Body of pancreas (tissue), 4 donors: ENCODE measurements at regions not wholly inside any gene's neighbourhood (a gene's known extent, or its start where the extent isn't known, plus 50 kb on each side); places are given as distances from the start of the nearest gene placed in this dataset.
"Not testable (repeated sequence)": the region's sequence is repeated elsewhere in the genome, so short reads cannot be mapped to it uniquely, and the experiment has no call there.

Experiments
- ATAC-seq: fragments of 150-250 bp; one replicate; pipeline ENCODE4 v1.9.1; 2016
- DNase-seq, 4 donors: peaks; one replicate each; pipeline ENCODE4 v3.0.0-alpha.2; 2019
- H3K27ac ChIP-seq, 4 donors: fragments of 200-600 bp; sonication (generic); 1 replicate in 3 of 4; 2 replicates in 1 of 4; pipeline versions ENCODE4 v1.5.1 to v1.6.1; 2016 to 2019; ENCODE audit warnings: mild to moderate bottlenecking in 1 of 4, mixed read lengths in 1 of 4, moderate library complexity in 1 of 4
- H3K27me3 ChIP-seq, 2 donors: fragments of 200-600 bp; sonication (generic); one replicate each; pipeline ENCODE4 v1.6.0; 2016; ENCODE audit warnings: mild to moderate bottlenecking in 1 of 2
- H3K36me3 ChIP-seq, 2 donors: fragments of 200-600 bp; sonication (generic); replicated peaks in 1 of 2; 2 replicates each; pipeline ENCODE4 v1.5.1; 2016; ENCODE audit warnings: low read depth in 2 of 2; ENCODE audit not compliant: insufficient read depth in 1 of 2
- H3K4me1 ChIP-seq: fragments of 200-600 bp; sonication (generic); one replicate; pipeline ENCODE4 v1.6.0; 2016
- H3K4me3 ChIP-seq, 2 donors: fragments of 200-600 bp; sonication (generic); 1 replicate in 1 of 2; 2 replicates in 1 of 2; pipeline ENCODE4 v1.5.1; 2016 to 2019
- H3K9me3 ChIP-seq, 3 donors: fragments of 200-600 bp; sonication (generic); 1 replicate in 2 of 3; 2 replicates in 1 of 3; pipeline ENCODE4 v1.5.1; 2016
- CTCF ChIP-seq, 7 experiments: fragments of 450-650 bp in 4 of 7; fragments of 200-600 bp in 3 of 7; sonication (generic) in 3 of 7; IDR thresholded peaks; one replicate each; pipeline ENCODE4 v1.5.1; 2016 to 2019; ENCODE audit warnings: antibody characterized with exemption in 7 of 7
- POLR2A ChIP-seq, 3 donors: fragments of 450-650 bp; IDR thresholded peaks; one replicate each; pipeline ENCODE4 v1.6.1; 2016; ENCODE audit warnings: antibody characterized with exemption in 3 of 3, mild to moderate bottlenecking in 2 of 3
- WGBS, 2 donors: methylation state at CpG; one replicate each; pipeline ENCODE4 v1.1.5; 2017; 5-methylcytosine and 5-hydroxymethylcytosine counted together
- intact Hi-C: fragments of 100-400 bp; cut with DNase I; formaldehyde crosslinking; loops from one replicate; pipeline ENCODE4 v1.15.1; 2023

GRCh38 chrX:25755194-25755593 lies 382.9 kb upstream of the MAGEB18 start:
- DNase-seq (no peak), ATAC-seq (no peak)
- no peaks in the 10 kb centered on the region for H3K9me3 ChIP-seq
- no peak overlapping the region for H3K4me3 ChIP-seq
- no peaks in the 10 kb centered on the region for H3K4me1 ChIP-seq
- H3K27me3 ChIP-seq, result no peaks in the 10 kb centered on the region
- H3K27ac ChIP-seq, result no peak overlapping the region
- no peaks in the 10 kb centered on the region for H3K36me3 ChIP-seq
- no peak for TF ChIP-seq CTCF (IDR thresholded peaks at IDR 0.05)
- no peak for TF ChIP-seq POLR2A (IDR thresholded peaks at IDR 0.05)
- intact Hi-C loops, result no loop called here

GRCh38 chrX:25762656-25763055 lies 375.5 kb upstream of the MAGEB18 start:
- TF ChIP-seq CTCF (IDR thresholded peaks at IDR 0.05) (no peak), POLR2A (IDR thresholded peaks at IDR 0.05) (no peak)
- no peak for DNase-seq
- ATAC-seq, result no peak
- no peak overlapping the region for H3K27ac ChIP-seq
- 50 to 90% methylated on average over 2 of the region's 2 CpGs for WGBS, 2 donors
- no peaks in the 10 kb centered on the region for H3K9me3 ChIP-seq
- H3K27me3 ChIP-seq, result no peaks in the 10 kb centered on the region
- H3K36me3 ChIP-seq, result no peaks in the 10 kb centered on the region
- H3K4me3 ChIP-seq, result no peak overlapping the region
- intact Hi-C loops, result no loop called here
- no peaks in the 10 kb centered on the region for H3K4me1 ChIP-seq

GRCh38 chrX:25771853-25772252 lies 366.3 kb upstream of the MAGEB18 start:
- H3K4me3 ChIP-seq, H3K27me3 ChIP-seq, intact Hi-C loops, H3K36me3 ChIP-seq, DNase-seq, H3K9me3 ChIP-seq, H3K4me1 ChIP-seq, ATAC-seq, H3K27ac ChIP-seq: not testable (repeated sequence)
- WGBS, 2 donors, result 80 to 87% methylated on average over 3 of the region's 10 CpGs

GRCh38 chrX:25797796-25798195 lies 340.3 kb upstream of the MAGEB18 start:
- not testable (repeated sequence) for ATAC-seq, H3K4me1 ChIP-seq
- 76 to 83% methylated on average over 6 to 7 of the region's 7 CpGs for WGBS, 2 donors

GRCh38 chrX:25805744-25806143 lies 332.4 kb upstream of the MAGEB18 start:
- ATAC-seq (no peak), DNase-seq (no peak)
- Histone ChIP-seq H3K9me3 (no peaks in the 10 kb centered on the region), H3K4me1 (no peaks in the 10 kb centered on the region), H3K4me3 (no peak overlapping the region), H3K27me3 (no peaks in the 10 kb centered on the region), H3K36me3 (no peaks in the 10 kb centered on the region), H3K27ac (no peak overlapping the region)
- TF ChIP-seq CTCF (IDR thresholded peaks at IDR 0.05) (no peak), POLR2A (IDR thresholded peaks at IDR 0.05) (no peak)
- intact Hi-C loops, result no loop called here
- WGBS, 2 donors, result 70 to 92% methylated on average over 5 of the region's 22 CpGs

More at GRCh38 chrX:25797796-25798195, 340.3 kb upstream of the MAGEB18 start:
- H3K27ac ChIP-seq, DNase-seq, H3K27me3 ChIP-seq, H3K36me3 ChIP-seq, H3K9me3 ChIP-seq, H3K4me3 ChIP-seq, intact Hi-C loops: not testable (repeated sequence)

GRCh38 chrX:25807022-25807421 lies 331.1 kb upstream of the MAGEB18 start:
- no peak for TF ChIP-seq POLR2A (IDR thresholded peaks at IDR 0.05)
- TF ChIP-seq CTCF (IDR thresholded peaks at IDR 0.05), result no peak
- 65 to 81% methylated on average over 2 of the region's 2 CpGs for WGBS, 2 donors
- Histone ChIP-seq H3K27ac (no peak overlapping the region), H3K27me3 (no peaks in the 10 kb centered on the region), H3K36me3 (no peaks in the 10 kb centered on the region), H3K4me1 (no peaks in the 10 kb centered on the region), H3K4me3 (no peak overlapping the region), H3K9me3 (no peaks in the 10 kb centered on the region)
- ATAC-seq (no peak), DNase-seq (no peak)
- intact Hi-C loops, result no loop called here
